ENCODE measurements at regions not wholly inside any gene's neighbourhood (a gene's known extent, or its start where the extent isn't known, plus 50 kb on each side); places are given as distances from the start of the nearest gene placed in this dataset.

GRCh38 chr2:217086718-217087117 lies 226.9 kb upstream of the TNP1 start:
- no peak for DNase-seq (ENCODE audit: low read depth)

GRCh38 chr2:217086038-217086522 lies 226.2 kb upstream of the TNP1 start:
- peak; percentile 63 for DNase-seq (ENCODE audit: low read depth)

GRCh38 chr2:217085543-217085942 lies 225.7 kb upstream of the TNP1 start:
- peak; percentile 35 for DNase-seq (ENCODE audit: low read depth)

GRCh38 chr2:217081799-217082198 lies 221.9 kb upstream of the TNP1 start:
- DNase-seq (ENCODE audit: low read depth) = no peak

GRCh38 chr2:217079165-217079564 lies 219.3 kb upstream of the TNP1 start:
- no peak for DNase-seq (ENCODE audit: low read depth)

GRCh38 chr2:217077831-217078407 lies 218.1 kb upstream of the TNP1 start:
- DNase-seq (ENCODE audit: low read depth) = peak; percentile 50

- no peak for DNase-seq (ENCODE audit: low read depth)
Measured at GRCh38 chr2:217076657-217077232, 216.9 kb upstream of the TNP1 start.

- no peak for DNase-seq (ENCODE audit: low read depth)
Measured at GRCh38 chr2:217076058-217076435, 216.2 kb upstream of the TNP1 start.

- DNase-seq (ENCODE audit: low read depth) = peak; percentile 50
Measured at GRCh38 chr2:217075268-217076057, 215.6 kb upstream of the TNP1 start.

GRCh38 chr2:217074576-217075255 lies 214.9 kb upstream of the TNP1 start:
- DNase-seq (ENCODE audit: low read depth) = peak; percentile 2

GRCh38 chr2:217071416-217071815 lies 211.6 kb upstream of the TNP1 start:
- no peak for DNase-seq (ENCODE audit: low read depth)

- DNase-seq (ENCODE audit: low read depth) = no peak
Measured at GRCh38 chr2:217070611-217071010, 210.7 kb upstream of the TNP1 start.

GRCh38 chr2:217070043-217070430 lies 210.2 kb upstream of the TNP1 start:
- no peak for DNase-seq (ENCODE audit: low read depth)

- peak; percentile 42 for DNase-seq (ENCODE audit: low read depth)
Measured at GRCh38 chr2:217069263-217070042, 209.6 kb upstream of the TNP1 start.

GRCh38 chr2:217068677-217069250 lies 208.9 kb upstream of the TNP1 start:
- DNase-seq (ENCODE audit: low read depth) = no peak

GRCh38 chr2:217067787-217068186 lies 207.9 kb upstream of the TNP1 start:
- no peak for DNase-seq (ENCODE audit: low read depth)

GRCh38 chr2:217066510-217067270 lies 206.8 kb upstream of the TNP1 start:
- no peak for DNase-seq (ENCODE audit: low read depth)

- peak; percentile 93 for DNase-seq (ENCODE audit: low read depth)
Measured at GRCh38 chr2:217065695-217066405, 206.0 kb upstream of the TNP1 start.

GRCh38 chr2:217065012-217065290 lies 205.1 kb upstream of the TNP1 start:
- no peak for DNase-seq (ENCODE audit: low read depth)

GRCh38 chr2:217064234-217065011 lies 204.6 kb upstream of the TNP1 start:
- peak; percentile 58 for DNase-seq (ENCODE audit: low read depth)

Measured in ELR (cell line).